ENCODE measurements at regions not wholly inside any gene's neighbourhood (a gene's known extent, or its start where the extent isn't known, plus 50 kb on each side); places are given as distances from the start of the nearest gene placed in this dataset.

- H3K9ac ChIP-seq (ENCODE audit: low read length), result no peak overlapping the region
- H3K4me3 ChIP-seq (replicated peaks in 1 of 2; ENCODE audit: low read depth in 1 of 2, low read length in 2 of 2), result no peak overlapping the region
- ATAC-seq (no peak), DNase-seq (ENCODE audit: low read depth, low spot score) (no peak)
- no TSS peak for BruUV-seq (replicated peaks)
- H3K27me3 ChIP-seq (ENCODE audit: insufficient read depth, low read length), result no peaks in the 10 kb centered on the region
- H3K9me2 ChIP-seq (ENCODE audit: insufficient read depth), result no peaks in the 10 kb centered on the region
- peaks cover 4 to 5% of the 10 kb centered on the region in 2 experiments; a peak in 1 of 4 replicates for H3K4me1 ChIP-seq (ENCODE audit: control insufficient read depth in 1 of 2, insufficient read depth in 2 of 2, low read length in 2 of 2)
- intact Hi-C loops (cut with micrococcal nuclease), result loop anchor here (5.0 kb wide), 1 partner anchor 42 kb away; no protein-coding TSS in a partner anchor
- no peak overlapping the region for H2AFZ ChIP-seq (ENCODE audit: low read depth, low read length, poor library complexity, severe bottlenecking)
- RAD21 ChIA-PET (ENCODE audit: low non-redundant PET in 1 of 2, low total read pairs in 2 of 2, uncharacterized antibody in 2 of 2, unreplicated experiment in 2 of 2), result no interaction called here
- no peaks in the 10 kb centered on the region for H4K20me1 ChIP-seq (ENCODE audit: insufficient read depth)
- no peak overlapping the region for H3K27ac ChIP-seq (ENCODE audit: low read depth, low read length)
- POLR2A ChIA-PET, result no interaction called here
- TF ChIP-seq POLR2AphosphoS5 (IDR thresholded peaks at IDR 0.05; ENCODE audit: low read depth, low read length) (no peak), RAD21 (IDR thresholded peaks at IDR 0.05; ENCODE audit: low read depth) (no peak), SRF (IDR thresholded peaks at IDR 0.05; ENCODE audit: low read depth) (no peak), YY1 (IDR thresholded peaks at IDR 0.05; ENCODE audit: extremely low read depth, insufficient replicate concordance, low read depth, low read length) (no peak), JUND (IDR thresholded peaks at IDR 0.05) (no peak), SP1 (IDR thresholded peaks at IDR 0.05; ENCODE audit: low read depth) (no peak)
- no peaks in the 10 kb centered on the region for H3K36me3 ChIP-seq (ENCODE audit: control insufficient read depth in 1 of 2, insufficient read depth in 2 of 2, low read length in 2 of 2)
- no peaks in the 10 kb centered on the region for H3K9me3 ChIP-seq (ENCODE audit: control insufficient read depth in 1 of 2, insufficient read depth in 1 of 2, low read depth in 1 of 2, low read length in 2 of 2)
- H3K79me2 ChIP-seq (ENCODE audit: insufficient read depth, low read length), result no peaks in the 10 kb centered on the region
- CTCF ChIA-PET, result no interaction called here
- no peak overlapping the region for H3K4me2 ChIP-seq (ENCODE audit: low read length)
Measured at GRCh38 chr20:4444404-4444803, 195.3 kb upstream of the ADRA1D start.

DNA sequence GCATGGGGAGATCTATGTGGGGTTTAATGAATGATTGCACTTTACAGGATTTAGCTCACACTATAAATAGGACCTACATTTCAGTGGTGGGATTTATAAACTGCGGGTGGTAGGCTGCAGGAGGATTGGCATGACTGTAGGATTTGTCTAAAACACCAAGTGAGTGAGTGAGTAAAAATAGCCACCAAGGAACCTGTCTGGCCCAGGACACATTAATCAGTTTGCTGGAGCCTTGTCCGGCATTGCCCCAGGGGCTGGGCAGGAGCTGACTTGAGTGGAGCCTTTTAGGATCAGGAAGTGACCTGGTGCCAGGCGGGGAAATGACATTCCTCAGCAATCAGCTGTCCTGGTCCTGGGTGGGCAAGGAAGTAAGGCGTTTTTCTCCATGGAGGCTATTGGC is 193.9 kb upstream of the ADRA1D start:
- no peaks in the 10 kb centered on the region for H3K9me2 ChIP-seq (ENCODE audit: insufficient read depth)
- no peaks in the 10 kb centered on the region for H3K79me2 ChIP-seq (ENCODE audit: insufficient read depth, low read length)
- no TSS peak for BruUV-seq (replicated peaks)
- H3K27ac ChIP-seq (ENCODE audit: low read depth, low read length), result no peak overlapping the region
- no peak for DNase-seq (ENCODE audit: low read depth, low spot score)
- ChIA-PET RAD21 (ENCODE audit: low non-redundant PET in 1 of 2, low total read pairs in 2 of 2, uncharacterized antibody in 2 of 2, unreplicated experiment in 2 of 2) (no interaction called here), CTCF (no interaction called here), POLR2A (no interaction called here)
- no peak overlapping the region for H3K9ac ChIP-seq (ENCODE audit: low read length)
- no peaks in the 10 kb centered on the region for H3K27me3 ChIP-seq (ENCODE audit: insufficient read depth, low read length)
- H3K4me3 ChIP-seq (replicated peaks in 1 of 2; ENCODE audit: low read depth in 1 of 2, low read length in 2 of 2), result no peak overlapping the region
- no peaks in the 10 kb centered on the region for H4K20me1 ChIP-seq (ENCODE audit: insufficient read depth)
- no peak overlapping the region for H2AFZ ChIP-seq (ENCODE audit: low read depth, low read length, poor library complexity, severe bottlenecking)
- intact Hi-C loops (cut with micrococcal nuclease), result loop anchor here (5.0 kb wide), 1 partner anchor 41 kb away; no protein-coding TSS in a partner anchor
- ATAC-seq, result no peak
- peaks cover 4 to 5% of the 10 kb centered on the region in 2 experiments; a peak in 1 of 4 replicates for H3K4me1 ChIP-seq (ENCODE audit: control insufficient read depth in 1 of 2, insufficient read depth in 2 of 2, low read length in 2 of 2)
- H3K36me3 ChIP-seq (ENCODE audit: control insufficient read depth in 1 of 2, insufficient read depth in 2 of 2, low read length in 2 of 2), result no peaks in the 10 kb centered on the region
- H3K4me2 ChIP-seq (ENCODE audit: low read length), result no peak overlapping the region
- H3K9me3 ChIP-seq (ENCODE audit: control insufficient read depth in 1 of 2, insufficient read depth in 1 of 2, low read depth in 1 of 2, low read length in 2 of 2), result no peaks in the 10 kb centered on the region
- TF ChIP-seq SP1 (IDR thresholded peaks at IDR 0.05; ENCODE audit: low read depth), result no peak
- no peak for TF ChIP-seq POLR2A (IDR thresholded peaks at IDR 0.05; ENCODE audit: borderline replicate concordance, extremely low read depth, insufficient read depth, insufficient read length)
- TF ChIP-seq CEBPB (IDR thresholded peaks at IDR 0.05; ENCODE audit: low read depth), result no peak
- no peak for TF ChIP-seq RAD21 (IDR thresholded peaks at IDR 0.05; ENCODE audit: low read depth)
- no peak for TF ChIP-seq EGR1 (IDR thresholded peaks at IDR 0.05; ENCODE audit: low read depth)
- no peak for TF ChIP-seq POLR2AphosphoS5 (IDR thresholded peaks at IDR 0.05; ENCODE audit: low read depth, low read length)
- TF ChIP-seq CTCF (IDR thresholded peaks at IDR 0.05 in 2 of 3, conservative IDR thresholded peaks at IDR 0.05 in 1 of 3; ENCODE audit: borderline replicate concordance in 1 of 3, insufficient read depth in 1 of 3, low read depth in 2 of 3, low read length in 2 of 3), result no peak
- no peak for TF ChIP-seq ZBTB33 (IDR thresholded peaks at IDR 0.05; ENCODE audit: extremely low read depth, insufficient replicate concordance, low read length)
- TF ChIP-seq JUND (IDR thresholded peaks at IDR 0.05), result no peak
- no peak for TF ChIP-seq YY1 (IDR thresholded peaks at IDR 0.05; ENCODE audit: extremely low read depth, insufficient replicate concordance, low read depth, low read length)
- TF ChIP-seq, protein P1, sequence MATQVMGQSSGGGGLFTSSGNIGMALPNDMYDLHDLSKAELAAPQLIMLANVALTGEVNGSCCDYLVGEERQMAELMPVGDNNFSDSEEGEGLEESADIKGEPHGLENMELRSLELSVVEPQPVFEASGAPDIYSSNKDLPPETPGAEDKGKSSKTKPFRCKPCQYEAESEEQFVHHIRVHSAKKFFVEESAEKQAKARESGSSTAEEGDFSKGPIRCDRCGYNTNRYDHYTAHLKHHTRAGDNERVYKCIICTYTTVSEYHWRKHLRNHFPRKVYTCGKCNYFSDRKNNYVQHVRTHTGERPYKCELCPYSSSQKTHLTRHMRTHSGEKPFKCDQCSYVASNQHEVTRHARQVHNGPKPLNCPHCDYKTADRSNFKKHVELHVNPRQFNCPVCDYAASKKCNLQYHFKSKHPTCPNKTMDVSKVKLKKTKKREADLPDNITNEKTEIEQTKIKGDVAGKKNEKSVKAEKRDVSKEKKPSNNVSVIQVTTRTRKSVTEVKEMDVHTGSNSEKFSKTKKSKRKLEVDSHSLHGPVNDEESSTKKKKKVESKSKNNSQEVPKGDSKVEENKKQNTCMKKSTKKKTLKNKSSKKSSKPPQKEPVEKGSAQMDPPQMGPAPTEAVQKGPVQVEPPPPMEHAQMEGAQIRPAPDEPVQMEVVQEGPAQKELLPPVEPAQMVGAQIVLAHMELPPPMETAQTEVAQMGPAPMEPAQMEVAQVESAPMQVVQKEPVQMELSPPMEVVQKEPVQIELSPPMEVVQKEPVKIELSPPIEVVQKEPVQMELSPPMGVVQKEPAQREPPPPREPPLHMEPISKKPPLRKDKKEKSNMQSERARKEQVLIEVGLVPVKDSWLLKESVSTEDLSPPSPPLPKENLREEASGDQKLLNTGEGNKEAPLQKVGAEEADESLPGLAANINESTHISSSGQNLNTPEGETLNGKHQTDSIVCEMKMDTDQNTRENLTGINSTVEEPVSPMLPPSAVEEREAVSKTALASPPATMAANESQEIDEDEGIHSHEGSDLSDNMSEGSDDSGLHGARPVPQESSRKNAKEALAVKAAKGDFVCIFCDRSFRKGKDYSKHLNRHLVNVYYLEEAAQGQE (IDR thresholded peaks at IDR 0.05; ENCODE audit: low read depth), result no peak
